ENCODE measurements at regions not wholly inside any gene's neighbourhood (a gene's known extent, or its start where the extent isn't known, plus 50 kb on each side); places are given as distances from the start of the nearest gene placed in this dataset.

DNA sequence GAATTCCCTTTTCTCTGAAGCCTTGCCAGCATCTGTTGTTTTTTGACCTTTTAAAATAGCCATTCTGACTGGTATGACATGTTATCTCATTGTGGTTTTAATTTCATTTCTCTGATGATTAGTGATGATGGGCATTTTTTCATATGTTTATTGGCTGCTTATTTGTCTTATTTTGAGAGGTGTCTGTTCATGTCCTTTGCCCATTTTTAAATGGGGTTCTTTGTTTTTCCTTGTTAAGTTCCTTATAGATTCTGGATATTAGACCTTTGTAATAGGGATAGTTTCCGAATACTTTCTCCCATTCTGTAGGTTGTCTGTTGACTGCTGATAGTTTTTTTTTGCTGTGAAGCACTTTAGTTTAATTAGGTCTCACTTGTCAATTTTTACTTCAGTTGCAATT lies 54.0 kb upstream of the C1orf185 start:
- no peak for TF ChIP-seq POLR2A (IDR thresholded peaks at IDR 0.05)
- TF ChIP-seq, protein P1, sequence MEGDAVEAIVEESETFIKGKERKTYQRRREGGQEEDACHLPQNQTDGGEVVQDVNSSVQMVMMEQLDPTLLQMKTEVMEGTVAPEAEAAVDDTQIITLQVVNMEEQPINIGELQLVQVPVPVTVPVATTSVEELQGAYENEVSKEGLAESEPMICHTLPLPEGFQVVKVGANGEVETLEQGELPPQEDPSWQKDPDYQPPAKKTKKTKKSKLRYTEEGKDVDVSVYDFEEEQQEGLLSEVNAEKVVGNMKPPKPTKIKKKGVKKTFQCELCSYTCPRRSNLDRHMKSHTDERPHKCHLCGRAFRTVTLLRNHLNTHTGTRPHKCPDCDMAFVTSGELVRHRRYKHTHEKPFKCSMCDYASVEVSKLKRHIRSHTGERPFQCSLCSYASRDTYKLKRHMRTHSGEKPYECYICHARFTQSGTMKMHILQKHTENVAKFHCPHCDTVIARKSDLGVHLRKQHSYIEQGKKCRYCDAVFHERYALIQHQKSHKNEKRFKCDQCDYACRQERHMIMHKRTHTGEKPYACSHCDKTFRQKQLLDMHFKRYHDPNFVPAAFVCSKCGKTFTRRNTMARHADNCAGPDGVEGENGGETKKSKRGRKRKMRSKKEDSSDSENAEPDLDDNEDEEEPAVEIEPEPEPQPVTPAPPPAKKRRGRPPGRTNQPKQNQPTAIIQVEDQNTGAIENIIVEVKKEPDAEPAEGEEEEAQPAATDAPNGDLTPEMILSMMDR (IDR thresholded peaks at IDR 0.05), result no peak

Measured in testis (tissue), 2 donors.